ENCODE measurements at regions not wholly inside any gene's neighbourhood (a gene's known extent, or its start where the extent isn't known, plus 50 kb on each side); places are given as distances from the start of the nearest gene placed in this dataset.

DNA sequence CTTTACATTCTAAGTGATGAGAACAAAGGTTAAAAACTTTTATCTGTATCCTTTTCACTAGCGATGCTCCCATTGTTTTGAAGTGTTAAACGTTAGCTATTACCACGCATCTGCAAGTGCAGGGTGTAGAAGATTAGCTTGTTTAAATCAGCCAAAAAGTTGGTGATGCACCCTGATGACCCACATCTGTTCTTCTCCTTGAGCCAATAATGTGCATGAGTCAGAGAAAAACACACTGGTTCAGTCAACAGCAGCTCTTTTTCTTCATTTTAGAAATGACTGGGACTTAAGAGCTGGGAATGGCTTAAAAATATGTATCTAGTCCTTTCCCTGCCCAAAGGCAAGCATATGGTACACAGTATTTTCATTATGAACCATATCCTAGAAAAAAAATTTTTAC is 323.5 kb upstream of the PDE3A start:
- TF ChIP-seq PKNOX1 (IDR thresholded peaks at IDR 0.05) (no peak), ARNT (IDR thresholded peaks at IDR 0.05) (no peak), NFRKB (IDR thresholded peaks at IDR 0.05) (no peak), SP1 (IDR thresholded peaks at IDR 0.05) (no peak), BHLHE40 (IDR thresholded peaks at IDR 0.05; ENCODE audit: borderline replicate concordance) (no peak), FOXA1 (IDR thresholded peaks at IDR 0.05) (no peak), FOXM1 (IDR thresholded peaks at IDR 0.05; ENCODE audit: borderline replicate concordance) (no peak)

All from HEK293T (cell line).